Thoracic aorta (tissue), 2 donors: ENCODE measurements at regions not wholly inside any gene's neighbourhood (a gene's known extent, or its start where the extent isn't known, plus 50 kb on each side); places are given as distances from the start of the nearest gene placed in this dataset.
"Not testable (repeated sequence)": the region's sequence is repeated elsewhere in the genome, so short reads cannot be mapped to it uniquely, and the experiment has no call there.

Experiments
- ATAC-seq: fragments of 150-250 bp; one replicate; pipeline ENCODE4 v1.8.0; 2017; ENCODE audit warnings: low read depth; ENCODE audit not compliant: insufficient number of reproducible peaks, low FRiP score
- DNase-seq: peaks from one replicate; pipeline ENCODE4 v3.0.0-alpha.2; 2020; ENCODE audit warnings: low spot score
- H3K27ac ChIP-seq, 2 donors: fragments of 200-600 bp; sonication (generic); 1 replicate in 1 of 2; 2 replicates in 1 of 2; pipeline ENCODE4 v1.5.1; 2016; ENCODE audit warnings: mild to moderate bottlenecking in 2 of 2, moderate library complexity in 2 of 2
- H3K27me3 ChIP-seq: fragments of 200-600 bp; sonication (generic); replicated peaks from 2 replicates; pipeline ENCODE4 v1.6.0; 2016; ENCODE audit warnings: mild to moderate bottlenecking; ENCODE audit not compliant: insufficient read depth
- H3K36me3 ChIP-seq: fragments of 200-600 bp; sonication (generic); one replicate; pipeline ENCODE4 v1.5.1; 2016
- H3K4me1 ChIP-seq, 2 donors: fragments of 200-600 bp; sonication (generic); 1 replicate in 1 of 2; 2 replicates in 1 of 2; pipeline versions ENCODE4 v1.5.1 to v1.6.0; 2016; ENCODE audit warnings: low read depth in 2 of 2, mild to moderate bottlenecking in 1 of 2; ENCODE audit not compliant: control insufficient read depth in 1 of 2
- H3K4me3 ChIP-seq: fragments of 200-600 bp; sonication (generic); 2 replicates; pipeline ENCODE4 v1.5.1; 2016; ENCODE audit warnings: mild to moderate bottlenecking
- H3K9me3 ChIP-seq: fragments of 200-600 bp; sonication (generic); 2 replicates; pipeline ENCODE4 v1.5.1; 2016
- TF ChIP-seq, protein P1 (sequence below): fragments of 200-600 bp; sonication (generic); IDR thresholded peaks from one replicate; pipeline ENCODE4 v1.5.1; 2019; ENCODE audit warnings: antibody characterized with exemption

- Histone ChIP-seq H3K9me3 (no peaks in the 10 kb centered on the region), H3K27ac (no peak overlapping the region), H3K36me3 (no peaks in the 10 kb centered on the region), H3K4me3 (no peak overlapping the region), H3K4me1 (no peaks in the 10 kb centered on the region), H3K27me3 (no peaks in the 10 kb centered on the region)
- TF ChIP-seq, protein P1, sequence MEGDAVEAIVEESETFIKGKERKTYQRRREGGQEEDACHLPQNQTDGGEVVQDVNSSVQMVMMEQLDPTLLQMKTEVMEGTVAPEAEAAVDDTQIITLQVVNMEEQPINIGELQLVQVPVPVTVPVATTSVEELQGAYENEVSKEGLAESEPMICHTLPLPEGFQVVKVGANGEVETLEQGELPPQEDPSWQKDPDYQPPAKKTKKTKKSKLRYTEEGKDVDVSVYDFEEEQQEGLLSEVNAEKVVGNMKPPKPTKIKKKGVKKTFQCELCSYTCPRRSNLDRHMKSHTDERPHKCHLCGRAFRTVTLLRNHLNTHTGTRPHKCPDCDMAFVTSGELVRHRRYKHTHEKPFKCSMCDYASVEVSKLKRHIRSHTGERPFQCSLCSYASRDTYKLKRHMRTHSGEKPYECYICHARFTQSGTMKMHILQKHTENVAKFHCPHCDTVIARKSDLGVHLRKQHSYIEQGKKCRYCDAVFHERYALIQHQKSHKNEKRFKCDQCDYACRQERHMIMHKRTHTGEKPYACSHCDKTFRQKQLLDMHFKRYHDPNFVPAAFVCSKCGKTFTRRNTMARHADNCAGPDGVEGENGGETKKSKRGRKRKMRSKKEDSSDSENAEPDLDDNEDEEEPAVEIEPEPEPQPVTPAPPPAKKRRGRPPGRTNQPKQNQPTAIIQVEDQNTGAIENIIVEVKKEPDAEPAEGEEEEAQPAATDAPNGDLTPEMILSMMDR: no peak
- ATAC-seq (no peak), DNase-seq (no peak)
Observed at GRCh38 chr2:191506515-191506914, 171.4 kb upstream of the NABP1 start.

DNA sequence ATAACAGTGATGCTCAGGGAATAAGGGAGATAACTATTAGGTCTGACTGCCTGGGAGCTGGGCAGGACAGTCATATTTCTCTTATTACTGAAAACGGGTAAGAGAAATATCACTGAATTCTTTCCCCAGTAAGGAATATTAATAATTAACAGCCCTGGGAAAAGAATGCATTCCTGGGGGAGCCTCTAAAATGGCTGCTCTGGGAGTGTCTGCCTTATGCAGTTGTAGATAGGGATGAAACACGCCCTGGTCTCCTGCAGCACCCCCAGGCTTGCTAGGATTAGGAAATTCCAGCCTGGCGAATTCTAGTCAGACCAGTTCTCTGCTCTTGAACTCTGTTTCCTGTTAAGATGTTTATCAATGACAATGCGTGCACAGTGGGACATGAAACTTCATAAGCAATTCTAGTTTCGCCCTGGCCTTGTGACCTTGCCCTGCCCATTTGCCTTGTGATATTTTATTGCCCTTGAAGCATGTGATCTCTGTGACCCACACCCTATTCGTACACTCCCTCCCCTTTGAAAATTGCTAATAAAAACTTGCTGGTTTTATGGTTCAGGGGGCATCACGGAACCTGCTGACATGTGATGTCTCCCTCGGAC is 170.6 kb upstream of the NABP1 start:
- not testable (repeated sequence) for H3K9me3 ChIP-seq, H3K4me3 ChIP-seq, ATAC-seq, H3K27ac ChIP-seq, H3K36me3 ChIP-seq, DNase-seq, H3K4me1 ChIP-seq, H3K27me3 ChIP-seq

DNA sequence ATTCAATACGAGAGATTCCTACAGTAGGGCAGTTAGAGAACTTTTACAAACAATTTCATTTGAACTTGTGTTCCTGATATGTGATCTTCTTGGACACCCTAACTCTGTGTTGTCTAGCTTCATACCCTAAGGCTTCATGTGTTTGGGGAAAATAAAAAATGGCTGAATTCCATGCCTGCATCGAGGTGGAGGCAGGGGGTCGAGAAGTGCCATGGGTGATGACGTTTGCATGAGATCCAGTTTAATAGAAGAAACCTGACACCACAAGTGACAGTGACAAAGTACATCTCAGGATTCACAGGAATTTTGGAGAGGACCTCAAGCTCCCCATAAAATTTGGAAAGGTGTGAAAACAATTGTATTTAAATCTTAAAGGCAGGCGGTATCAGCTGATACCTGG is 169.2 kb upstream of the NABP1 start:
- DNase-seq (no peak), ATAC-seq (no peak)
- Histone ChIP-seq H3K27ac (no peak overlapping the region), H3K27me3 (no peaks in the 10 kb centered on the region), H3K9me3 (no peaks in the 10 kb centered on the region), H3K4me3 (no peak overlapping the region), H3K36me3 (no peaks in the 10 kb centered on the region), H3K4me1 (no peaks in the 10 kb centered on the region)
- TF ChIP-seq, protein P1: no peak

- TF ChIP-seq, protein P1: no peak
- DNase-seq (no peak), ATAC-seq (no peak)
- Histone ChIP-seq H3K4me3 (no peak overlapping the region), H3K27ac (no peak overlapping the region), H3K27me3 (no peaks in the 10 kb centered on the region), H3K36me3 (no peaks in the 10 kb centered on the region), H3K4me1 (no peaks in the 10 kb centered on the region), H3K9me3 (no peaks in the 10 kb centered on the region)
Observed at GRCh38 chr2:191512216-191512835, 165.6 kb upstream of the NABP1 start.

GRCh38 chr2:191512874-191513273 is 165.1 kb upstream of the NABP1 start:
- Histone ChIP-seq H3K27me3 (no peaks in the 10 kb centered on the region), H3K9me3 (no peaks in the 10 kb centered on the region), H3K4me3 (no peak overlapping the region), H3K27ac (no peak overlapping the region), H3K36me3 (no peaks in the 10 kb centered on the region), H3K4me1 (no peaks in the 10 kb centered on the region)
- ATAC-seq (no peak), DNase-seq (no peak)
- TF ChIP-seq, protein P1: no peak

DNA sequence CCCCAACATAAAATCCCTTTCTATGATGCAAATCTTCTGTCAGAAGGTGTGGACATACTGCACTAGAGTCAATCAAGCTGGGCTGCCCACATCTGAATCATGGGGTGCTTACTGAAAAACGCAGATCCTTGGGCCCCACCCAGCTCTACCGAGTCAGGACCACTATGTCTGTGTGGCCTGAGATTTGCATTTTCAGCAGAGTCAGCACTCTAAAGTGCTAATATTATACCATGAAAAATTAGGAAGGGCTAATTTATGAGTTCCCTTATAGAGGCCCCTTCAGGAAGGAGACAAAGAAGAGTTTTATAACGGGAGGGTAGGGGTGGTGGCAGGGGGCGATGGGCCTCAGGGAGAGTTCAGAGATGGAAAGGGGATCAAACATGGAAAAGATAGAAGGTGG is 163.3 kb upstream of the NABP1 start:
- ATAC-seq: no peak
- TF ChIP-seq, protein P1: no peak

More for the DNA sequence above, 163.3 kb upstream of the NABP1 start:
- Histone ChIP-seq H3K4me3 (no peak overlapping the region), H3K9me3 (no peaks in the 10 kb centered on the region), H3K4me1 (no peaks in the 10 kb centered on the region), H3K27ac (no peak overlapping the region), H3K27me3 (no peaks in the 10 kb centered on the region), H3K36me3 (no peaks in the 10 kb centered on the region)
- no peak for DNase-seq
